A172 (cell line): ENCODE measurements at regions not wholly inside any gene's neighbourhood (a gene's known extent, or its start where the extent isn't known, plus 50 kb on each side); places are given as distances from the start of the nearest gene placed in this dataset.

ENCODE experiments used
- DNase-seq: peaks from one replicate; pipeline ENCODE4 v3.0.0-alpha.2; 2015; ENCODE audit warnings: low spot score

DNA sequence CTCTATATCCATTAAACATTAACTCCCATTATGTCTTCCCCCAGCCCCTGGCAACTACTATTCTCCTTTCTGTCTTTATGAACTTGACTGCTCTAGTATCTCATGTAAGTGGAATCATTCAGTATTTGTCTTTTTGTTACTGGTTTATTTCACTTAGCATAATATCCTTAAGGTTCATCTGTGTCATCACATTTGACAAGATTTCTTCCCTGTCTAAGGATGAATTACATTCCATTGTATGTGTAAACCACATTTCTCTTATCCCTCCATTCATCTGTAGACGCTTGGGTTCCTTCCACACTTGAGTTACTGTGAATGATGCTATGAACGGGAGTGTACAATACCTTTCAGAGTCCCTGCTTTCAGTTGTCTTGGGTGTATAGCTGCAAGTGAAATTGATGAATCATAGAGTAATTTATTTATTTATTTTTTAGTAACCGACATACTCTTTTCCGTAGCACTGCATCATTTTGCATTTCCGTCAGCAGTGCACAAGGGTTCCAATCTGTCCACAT is 399.7 kb upstream of the RBFOX1 start:
- DNase-seq = no peak

DNA sequence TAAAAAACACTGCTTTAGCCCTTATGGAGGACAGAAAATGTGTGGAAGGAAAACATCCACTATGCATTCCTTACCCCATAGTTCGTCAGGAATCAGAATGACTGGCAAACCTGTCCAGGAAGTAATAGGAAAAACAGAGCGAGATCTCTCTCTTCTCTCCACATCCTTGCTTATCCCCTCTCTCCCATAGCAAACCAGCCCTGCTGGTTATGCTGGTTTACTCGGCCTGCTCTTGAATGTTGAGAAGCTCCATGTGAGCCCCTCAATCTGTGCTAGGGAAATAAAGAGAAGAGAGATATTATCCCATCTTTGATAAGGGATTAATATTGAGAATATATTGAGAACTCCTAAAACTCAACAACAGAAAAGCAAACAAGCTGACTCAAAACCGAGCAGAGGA is 402.8 kb upstream of the RBFOX1 start:
- DNase-seq = no peak

DNA sequence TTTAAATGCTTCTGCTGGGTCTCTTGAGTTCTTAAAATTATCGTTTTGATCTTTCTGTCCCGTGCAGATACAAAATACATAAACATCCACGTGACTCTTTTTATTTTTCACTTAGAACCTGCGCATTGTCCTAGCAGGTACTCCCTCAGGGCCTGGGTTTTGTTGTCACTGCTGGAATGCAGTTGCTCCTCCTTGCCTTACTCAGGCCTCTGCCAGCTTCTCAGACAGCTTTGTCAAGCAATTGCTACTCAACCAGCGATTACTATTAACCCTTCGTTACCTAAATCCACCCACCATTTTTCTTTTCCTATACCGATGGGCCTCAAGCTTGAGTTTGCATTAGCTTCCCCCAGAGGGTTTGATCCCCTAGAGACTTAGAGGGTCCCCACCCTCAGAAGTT is 405.9 kb upstream of the RBFOX1 start:
- DNase-seq = no peak

GRCh38 chr16:6926341-6926740 is 406.3 kb upstream of the RBFOX1 start:
- no peak for DNase-seq

GRCh38 chr16:6918646-6919045 is 414.0 kb upstream of the RBFOX1 start:
- DNase-seq = no peak

DNA sequence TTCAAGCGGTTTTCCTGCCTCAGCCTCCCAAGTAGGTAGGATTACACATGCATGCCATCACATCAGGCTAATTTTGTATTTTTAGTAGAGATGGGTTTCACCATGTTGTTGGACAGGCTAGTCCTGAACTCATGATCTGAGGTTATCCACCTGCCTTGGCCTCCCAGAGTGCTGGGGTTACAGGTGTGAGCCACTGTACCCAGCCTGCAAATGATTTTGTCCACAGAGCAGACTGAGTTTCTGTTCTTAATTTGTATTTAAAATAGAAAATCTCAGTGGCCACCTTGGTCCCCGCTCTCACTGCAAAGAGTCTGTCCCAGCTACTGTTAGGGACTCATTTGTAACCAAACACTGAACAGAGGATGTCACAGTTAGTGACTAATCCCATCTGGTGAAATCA is 415.7 kb upstream of the RBFOX1 start:
- no peak for DNase-seq

DNA sequence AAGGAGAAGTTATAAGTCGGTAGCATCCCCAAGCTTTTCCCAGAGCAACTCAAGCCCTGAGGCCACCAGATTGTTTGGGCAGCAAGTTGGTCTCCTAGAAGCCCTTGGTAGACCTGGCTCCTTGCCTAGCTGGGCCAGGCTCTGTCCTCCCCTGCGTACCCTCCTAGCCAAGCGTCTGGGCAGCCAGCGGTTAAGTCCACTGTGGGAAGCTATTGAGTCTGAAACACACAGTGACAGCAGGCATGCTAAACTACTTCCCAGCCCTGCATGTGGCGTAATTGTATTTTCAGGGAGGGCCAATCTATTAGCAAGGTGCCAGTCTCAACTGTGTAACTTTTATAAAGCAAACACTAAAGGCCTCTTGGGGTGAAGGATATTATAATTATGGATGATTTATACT is 419.1 kb upstream of the RBFOX1 start:
- no peak for DNase-seq

GRCh38 chr16:6910301-6910700 is 422.3 kb upstream of the RBFOX1 start:
- DNase-seq = no peak

DNA sequence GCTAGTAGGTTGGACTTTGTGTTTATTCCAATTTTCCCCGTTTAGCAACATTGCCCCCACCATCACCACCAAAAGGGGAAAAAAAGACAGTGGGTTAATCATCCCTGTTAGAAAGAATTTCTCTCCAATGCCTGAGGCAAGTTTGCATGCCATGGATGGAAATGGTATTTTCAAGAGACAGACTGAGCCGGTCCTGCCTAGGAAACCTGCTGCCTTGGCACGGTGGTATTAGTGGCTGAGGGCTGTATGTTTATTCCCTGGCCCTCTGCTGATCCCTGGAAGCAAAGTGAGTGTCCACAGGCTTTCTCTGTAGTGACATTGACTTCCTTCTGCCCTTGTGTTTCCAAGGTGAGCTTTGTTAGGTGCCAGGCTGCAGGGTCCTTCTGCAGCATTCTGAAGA is 427.0 kb upstream of the RBFOX1 start:
- DNase-seq = no peak

DNA sequence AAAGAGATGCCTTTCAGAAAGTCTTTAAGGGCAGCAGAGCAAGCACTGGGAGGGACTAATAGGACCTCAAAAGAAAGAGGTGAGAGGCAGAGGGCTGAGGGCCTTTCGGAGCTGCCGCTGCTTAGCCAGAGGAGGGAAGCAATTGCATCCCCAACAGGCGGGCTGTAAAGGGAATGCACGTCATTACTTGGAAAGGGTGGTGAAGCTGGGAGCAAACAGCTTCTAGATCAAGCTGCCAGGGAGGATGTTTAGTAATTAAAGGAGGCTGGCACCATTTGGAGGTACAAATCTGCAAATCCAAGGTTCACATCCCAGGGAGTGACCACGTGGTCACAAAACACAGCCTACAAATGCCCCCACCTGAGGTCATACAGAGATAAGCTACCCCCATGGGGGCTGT is 429.0 kb upstream of the RBFOX1 start:
- DNase-seq = no peak

DNA sequence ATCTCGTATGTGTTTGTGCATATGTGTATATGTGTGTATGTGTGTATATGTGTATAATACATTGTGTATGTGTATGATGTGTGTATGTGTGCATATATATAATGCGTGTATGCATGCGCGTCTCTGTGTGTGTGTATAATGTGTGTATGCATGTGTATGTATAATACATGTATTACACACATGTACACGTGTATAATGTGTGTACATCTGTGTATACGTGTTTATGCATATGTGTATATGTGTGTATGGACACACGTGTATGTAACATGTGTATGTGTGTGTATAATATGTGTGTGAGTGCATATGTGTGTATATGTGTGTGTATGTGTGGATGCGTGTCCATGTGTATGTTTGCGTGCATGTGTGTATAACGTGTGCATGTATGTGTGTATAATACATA is 433.7 kb upstream of the RBFOX1 start:
- no peak for DNase-seq

- no peak for DNase-seq
Measured at GRCh38 chr16:6897876-6898485, 434.7 kb upstream of the RBFOX1 start.

GRCh38 chr16:6892966-6893365 is 439.7 kb upstream of the RBFOX1 start:
- DNase-seq = no peak

DNA sequence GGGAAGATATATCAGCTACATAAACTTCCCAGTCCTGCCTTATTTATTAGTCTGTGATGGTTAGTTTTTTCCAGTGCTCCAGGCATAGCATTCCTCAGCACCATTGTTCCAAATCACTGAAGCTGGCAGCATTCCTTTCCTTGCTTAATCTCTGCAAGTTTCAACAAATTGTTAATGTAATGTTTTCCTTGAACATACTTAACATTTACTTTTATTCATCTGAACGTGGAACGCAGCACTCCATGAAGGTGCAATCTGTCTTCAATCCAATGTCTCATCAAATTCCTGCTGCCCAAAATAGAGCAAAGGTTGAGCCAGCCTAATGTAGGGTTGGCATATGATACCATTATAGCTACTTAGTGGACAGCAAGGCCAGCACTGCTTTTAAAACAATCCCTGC is 441.1 kb upstream of the RBFOX1 start:
- no peak for DNase-seq

GRCh38 chr16:6888531-6888930 is 444.1 kb upstream of the RBFOX1 start:
- DNase-seq = no peak

DNA sequence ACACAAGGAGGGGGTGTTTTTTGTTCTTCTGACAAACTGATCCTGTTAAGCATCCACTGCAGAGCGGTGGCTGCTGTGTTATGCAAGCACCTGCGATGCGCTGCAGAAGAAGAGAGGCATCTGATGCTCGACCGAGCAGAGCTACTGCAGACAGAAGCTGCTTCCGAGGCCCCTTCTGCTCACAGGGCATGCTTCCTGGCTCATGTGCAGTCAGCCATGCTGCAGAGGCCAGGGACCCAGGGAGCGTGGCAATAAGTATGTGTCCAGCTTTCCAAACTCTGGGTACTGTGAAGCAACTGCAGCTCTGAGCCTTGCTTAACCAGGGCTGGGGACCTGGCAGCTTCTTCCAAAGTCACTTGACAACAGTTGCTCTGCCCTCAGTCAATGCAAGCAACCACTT is 448.6 kb upstream of the RBFOX1 start:
- DNase-seq = no peak

DNA sequence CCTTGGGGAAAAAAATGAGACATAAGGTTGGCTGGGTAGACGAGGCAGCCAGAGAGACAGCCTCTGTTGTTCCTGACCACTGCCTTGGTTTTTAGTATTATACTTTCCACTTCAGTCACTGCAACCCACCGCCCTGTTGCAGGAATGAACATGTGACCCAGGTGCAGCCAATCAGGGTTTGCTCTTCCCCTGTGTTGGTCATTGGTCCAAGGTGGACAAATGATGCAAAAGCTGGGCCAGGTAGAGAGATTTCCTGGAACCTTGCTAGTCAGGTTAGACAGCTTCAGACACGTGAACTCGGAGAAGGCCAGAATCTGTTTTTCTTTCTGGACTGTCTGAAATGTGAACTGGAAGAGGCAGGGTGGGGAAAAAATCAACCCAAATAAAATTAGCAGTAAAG is 452.4 kb upstream of the RBFOX1 start:
- DNase-seq = no peak

DNA sequence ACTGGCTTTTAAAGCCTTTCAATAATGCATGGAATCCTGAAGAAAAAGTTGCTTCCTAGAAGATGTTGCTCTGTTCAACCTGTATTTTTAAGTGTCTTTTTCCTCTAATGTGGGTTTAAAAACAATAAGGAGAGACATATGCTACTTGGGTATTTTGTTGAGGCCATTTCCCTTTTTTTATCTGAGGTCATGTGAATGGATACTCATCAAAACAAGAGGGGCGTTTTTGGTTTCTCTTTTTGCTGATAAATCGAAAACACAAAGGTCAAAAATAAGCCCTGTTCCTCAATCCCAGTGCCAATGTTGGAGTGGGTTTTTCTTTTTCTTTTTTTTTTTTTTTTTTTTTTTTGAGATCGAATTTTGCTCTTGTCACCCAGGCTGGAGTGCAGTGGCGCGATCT is 468.0 kb upstream of the RBFOX1 start:
- DNase-seq = no peak

- DNase-seq = no peak
Measured at GRCh38 chr16:6864244-6864643, 468.4 kb upstream of the RBFOX1 start.

- DNase-seq = no peak
Measured at GRCh38 chr16:6863135-6863534, 469.5 kb upstream of the RBFOX1 start.

GRCh38 chr16:6861815-6862477 is 470.7 kb upstream of the RBFOX1 start:
- no peak for DNase-seq

- no peak for DNase-seq
Measured at GRCh38 chr16:6861135-6861814, 471.4 kb upstream of the RBFOX1 start.

- no peak for DNase-seq
Measured at GRCh38 chr16:6857575-6857974, 475.1 kb upstream of the RBFOX1 start.
